ENCODE measurements at regions not wholly inside any gene's neighbourhood (a gene's known extent, or its start where the extent isn't known, plus 50 kb on each side); places are given as distances from the start of the nearest gene placed in this dataset.

DNA sequence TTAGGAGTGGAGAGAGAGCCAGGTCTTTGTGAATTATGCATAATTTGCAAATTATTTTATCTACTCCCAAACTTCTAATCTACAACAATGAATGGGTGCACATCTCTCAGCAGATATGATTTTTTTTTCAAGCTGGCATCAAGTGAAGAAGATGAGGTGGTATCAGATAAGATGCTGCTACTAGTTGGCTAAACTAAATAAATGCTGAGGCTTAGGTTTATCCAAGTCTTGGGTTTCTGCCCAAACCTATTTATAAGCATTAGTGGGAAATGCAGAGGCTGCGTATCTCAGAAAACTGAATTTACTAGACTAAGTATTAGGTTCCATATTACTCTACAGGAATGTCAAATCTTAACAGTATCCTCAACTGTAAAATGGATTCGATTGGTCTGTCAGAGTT lies 703.0 kb upstream of the CELF2 start:
- intact Hi-C loops (cut with micrococcal nuclease; ENCODE audit: unreplicated experiment), result no loop called here
- POLR2A ChIA-PET (ENCODE audit: unreplicated experiment), result no interaction called here
- no peak for TF ChIP-seq EZH2 (IDR thresholded peaks at IDR 0.05; ENCODE audit: low read depth)
- TF ChIP-seq, protein P1, sequence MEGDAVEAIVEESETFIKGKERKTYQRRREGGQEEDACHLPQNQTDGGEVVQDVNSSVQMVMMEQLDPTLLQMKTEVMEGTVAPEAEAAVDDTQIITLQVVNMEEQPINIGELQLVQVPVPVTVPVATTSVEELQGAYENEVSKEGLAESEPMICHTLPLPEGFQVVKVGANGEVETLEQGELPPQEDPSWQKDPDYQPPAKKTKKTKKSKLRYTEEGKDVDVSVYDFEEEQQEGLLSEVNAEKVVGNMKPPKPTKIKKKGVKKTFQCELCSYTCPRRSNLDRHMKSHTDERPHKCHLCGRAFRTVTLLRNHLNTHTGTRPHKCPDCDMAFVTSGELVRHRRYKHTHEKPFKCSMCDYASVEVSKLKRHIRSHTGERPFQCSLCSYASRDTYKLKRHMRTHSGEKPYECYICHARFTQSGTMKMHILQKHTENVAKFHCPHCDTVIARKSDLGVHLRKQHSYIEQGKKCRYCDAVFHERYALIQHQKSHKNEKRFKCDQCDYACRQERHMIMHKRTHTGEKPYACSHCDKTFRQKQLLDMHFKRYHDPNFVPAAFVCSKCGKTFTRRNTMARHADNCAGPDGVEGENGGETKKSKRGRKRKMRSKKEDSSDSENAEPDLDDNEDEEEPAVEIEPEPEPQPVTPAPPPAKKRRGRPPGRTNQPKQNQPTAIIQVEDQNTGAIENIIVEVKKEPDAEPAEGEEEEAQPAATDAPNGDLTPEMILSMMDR (conservative IDR thresholded peaks at IDR 0.05), result no peak

GRCh38 chr10:10315989-10316388 lies 701.7 kb upstream of the CELF2 start:
- Histone ChIP-seq H4K20me1 (ENCODE audit: insufficient read depth) (no peaks in the 10 kb centered on the region), H3K27ac (no peak overlapping the region), H3K36me3 (ENCODE audit: low read depth) (no peaks in the 10 kb centered on the region), H3F3A (ENCODE audit: insufficient read depth, low read depth) (no peaks in the 10 kb centered on the region), H3K4me2 (no peak overlapping the region), H3K79me2 (ENCODE audit: low read depth) (no peaks in the 10 kb centered on the region), H3K4me3 (no peak overlapping the region), H3K4me1 (replicated peaks; ENCODE audit: insufficient read depth) (no peaks in the 10 kb centered on the region), H3K9me3 (ENCODE audit: insufficient read depth, low read depth) (no peaks in the 10 kb centered on the region), H3K27me3 (ENCODE audit: insufficient read depth, low read depth) (no peaks in the 10 kb centered on the region), H3K9me2 (ENCODE audit: insufficient read depth) (no peaks in the 10 kb centered on the region), H2AFZ (no peak overlapping the region)
- no peak for DNase-seq
- ChIA-PET CTCF (no interaction called here), POLR2A (ENCODE audit: unreplicated experiment) (no interaction called here)
- no TSS peak for BruUV-seq (replicated peaks)
- intact Hi-C loops (cut with micrococcal nuclease; ENCODE audit: unreplicated experiment), result no loop called here
- no peak for TF ChIP-seq EZH2 (IDR thresholded peaks at IDR 0.05; ENCODE audit: low read depth)
- TF ChIP-seq, protein P1 (conservative IDR thresholded peaks at IDR 0.05), result no peak

More for the DNA sequence above, 703.0 kb upstream of the CELF2 start:
- BruUV-seq (replicated peaks), result no TSS peak
- no peaks in the 10 kb centered on the region for H3K27me3 ChIP-seq (ENCODE audit: insufficient read depth, low read depth)
- no peaks in the 10 kb centered on the region for H3K9me2 ChIP-seq (ENCODE audit: insufficient read depth)
- no peaks in the 10 kb centered on the region for H3F3A ChIP-seq (ENCODE audit: insufficient read depth, low read depth)
- no peak overlapping the region for H2AFZ ChIP-seq
- no peak for DNase-seq
- CTCF ChIA-PET, result no interaction called here
- H3K4me1 ChIP-seq (replicated peaks; ENCODE audit: insufficient read depth), result no peaks in the 10 kb centered on the region
- no peaks in the 10 kb centered on the region for H3K36me3 ChIP-seq (ENCODE audit: low read depth)
- no peaks in the 10 kb centered on the region for H3K9me3 ChIP-seq (ENCODE audit: insufficient read depth, low read depth)
- H3K4me3 ChIP-seq, result no peak overlapping the region
- no peak overlapping the region for H3K27ac ChIP-seq
- H3K4me2 ChIP-seq, result no peak overlapping the region
- H3K79me2 ChIP-seq (ENCODE audit: low read depth), result no peaks in the 10 kb centered on the region
- H4K20me1 ChIP-seq (ENCODE audit: insufficient read depth), result no peaks in the 10 kb centered on the region

DNA sequence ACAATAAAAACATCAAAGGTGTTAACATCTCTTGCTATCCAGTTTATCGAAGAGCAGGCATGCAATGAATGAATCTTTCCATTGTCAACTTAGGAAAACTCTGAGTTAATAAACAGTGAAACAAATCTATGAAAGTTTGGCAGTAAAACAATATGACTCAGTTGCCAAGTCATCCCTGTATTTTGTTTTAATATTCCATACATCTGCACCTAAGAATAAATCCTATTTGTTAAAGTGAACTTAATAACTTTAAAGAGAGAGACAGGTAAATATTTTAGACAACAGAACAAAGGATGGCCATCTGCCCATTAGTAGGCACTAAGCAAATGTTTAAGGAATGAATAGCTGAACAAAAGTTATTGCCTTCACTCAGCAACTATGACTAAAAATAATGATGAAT lies 700.5 kb upstream of the CELF2 start:
- no peaks in the 10 kb centered on the region for H3F3A ChIP-seq (ENCODE audit: insufficient read depth, low read depth)
- H3K4me2 ChIP-seq, result no peak overlapping the region
- no TSS peak for BruUV-seq (replicated peaks)
- H3K79me2 ChIP-seq (ENCODE audit: low read depth), result no peaks in the 10 kb centered on the region
- no peak overlapping the region for H3K27ac ChIP-seq
- H2AFZ ChIP-seq, result no peak overlapping the region
- TF ChIP-seq EZH2 (IDR thresholded peaks at IDR 0.05; ENCODE audit: low read depth), result no peak
- TF ChIP-seq, protein P1 (conservative IDR thresholded peaks at IDR 0.05), result no peak
- no peaks in the 10 kb centered on the region for H3K36me3 ChIP-seq (ENCODE audit: low read depth)
- no peaks in the 10 kb centered on the region for H3K9me3 ChIP-seq (ENCODE audit: insufficient read depth, low read depth)
- intact Hi-C loops (cut with micrococcal nuclease; ENCODE audit: unreplicated experiment), result no loop called here
- H4K20me1 ChIP-seq (ENCODE audit: insufficient read depth), result no peaks in the 10 kb centered on the region
- H3K9me2 ChIP-seq (ENCODE audit: insufficient read depth), result no peaks in the 10 kb centered on the region
- POLR2A ChIA-PET (ENCODE audit: unreplicated experiment), result no interaction called here
- no peaks in the 10 kb centered on the region for H3K27me3 ChIP-seq (ENCODE audit: insufficient read depth, low read depth)
- DNase-seq, result no peak
- no peak overlapping the region for H3K4me3 ChIP-seq
- H3K4me1 ChIP-seq (replicated peaks; ENCODE audit: insufficient read depth), result no peaks in the 10 kb centered on the region
- CTCF ChIA-PET, result no interaction called here
